DOHH2 (cell line): ENCODE measurements at regions not wholly inside any gene's neighbourhood (a gene's known extent, or its start where the extent isn't known, plus 50 kb on each side); places are given as distances from the start of the nearest gene placed in this dataset.

Experiments used
- H3F3A ChIP-seq: fragments of 200-600 bp; sonication (generic), shearing (Covaris generic); 2 replicates; pipeline ENCODE4 v1.6.0; 2016; ENCODE audit warnings: antibody characterized with exemption, mild to moderate bottlenecking; ENCODE audit not compliant: control insufficient read depth, insufficient read depth
- H3K27ac ChIP-seq: fragments of 200-600 bp; sonication (generic); 2 replicates; pipeline ENCODE4 v1.5.1; 2014; ENCODE audit warnings: low read depth, mild to moderate bottlenecking, low read length, moderate library complexity
- H3K27me3 ChIP-seq: fragments of 200-600 bp; sonication (generic); 2 replicates; pipeline ENCODE4 v1.6.1; 2014; ENCODE audit warnings: mild to moderate bottlenecking, low read length, mixed read lengths; ENCODE audit not compliant: control insufficient read depth
- H3K36me3 ChIP-seq: fragments of 200-600 bp; sonication (generic); 2 replicates; pipeline ENCODE4 v1.6.1; 2014; ENCODE audit warnings: mild to moderate bottlenecking, low read length, moderate library complexity, mixed read lengths; ENCODE audit not compliant: control insufficient read depth
- H3K4me1 ChIP-seq: fragments of 200-600 bp; sonication (generic); 2 replicates; pipeline ENCODE4 v1.6.1; 2014; ENCODE audit warnings: mild to moderate bottlenecking, low read length, mixed read lengths; ENCODE audit not compliant: control insufficient read depth
- H3K4me2 ChIP-seq: fragments of 200-600 bp; sonication (generic); 2 replicates; pipeline ENCODE4 v1.6.0; 2014; ENCODE audit warnings: mild to moderate bottlenecking, low read length, moderate library complexity
- H3K4me3 ChIP-seq: fragments of 200-600 bp; sonication (generic); 2 replicates; pipeline ENCODE4 v1.5.1; 2014; ENCODE audit warnings: mild to moderate bottlenecking, low read length, mixed read lengths
- H3K79me2 ChIP-seq: fragments of 200-600 bp; sonication (generic); 2 replicates; pipeline ENCODE4 v1.6.1; 2014; ENCODE audit warnings: mild to moderate bottlenecking, low read length, mixed read lengths; ENCODE audit not compliant: control insufficient read depth
- H3K9me2 ChIP-seq: fragments of 200-600 bp; sonication (generic); replicated peaks from 2 replicates; pipeline ENCODE4 v1.6.1; 2014; ENCODE audit warnings: mild to moderate bottlenecking, low read length, mixed read lengths; ENCODE audit not compliant: control insufficient read depth
- H3K9me3 ChIP-seq: fragments of 200-600 bp; sonication (generic); 2 replicates; pipeline ENCODE4 v1.6.1; 2014; ENCODE audit warnings: antibody characterized with exemption, low read length, mixed read lengths; ENCODE audit not compliant: control insufficient read depth, insufficient read depth
- H4K20me1 ChIP-seq: fragments of 200-600 bp; sonication (generic); 2 replicates; pipeline ENCODE4 v1.6.0; 2014; ENCODE audit warnings: low read depth, mild to moderate bottlenecking, antibody characterized with exemption, low read length, moderate library complexity; ENCODE audit not compliant: control insufficient read depth, insufficient read depth
- CTCF ChIP-seq: fragments of 200-600 bp; sonication (generic); IDR thresholded peaks from one replicate; pipeline ENCODE4 v1.5.1; 2014; ENCODE audit warnings: antibody characterized with exemption, mild to moderate bottlenecking, low read depth, low read length; ENCODE audit not compliant: poor library complexity, severe bottlenecking
- EZH2phosphoT487 ChIP-seq: fragments of 200-600 bp; sonication (generic); IDR thresholded peaks from 2 replicates; pipeline ENCODE4 v1.6.1; 2017; ENCODE audit warnings: borderline replicate concordance, mild to moderate bottlenecking, antibody characterized with exemption, low read length, moderate library complexity, mixed read lengths

- Histone ChIP-seq H3F3A (no peaks in the 10 kb centered on the region; the same call in 1 of the 2 replicates), H3K4me3 (no peak overlapping the region), H3K27ac (no peak overlapping the region), H3K79me2 (no peaks in the 10 kb centered on the region), H3K9me2 (no peaks in the 10 kb centered on the region), H3K9me3 (no peaks in the 10 kb centered on the region), H4K20me1 (no peaks in the 10 kb centered on the region), H3K27me3 (no peaks in the 10 kb centered on the region), H3K4me1 (peaks cover 34% of the 10 kb centered on the region), H3K4me2 (no peak overlapping the region), H3K36me3 (no peaks in the 10 kb centered on the region)
- TF ChIP-seq CTCF, result no peak
Observed at GRCh38 chr3:88444251-88444650, 294.5 kb downstream of the C3orf38 start.

- Histone ChIP-seq H3K27ac (no peak overlapping the region), H3K9me2 (no peaks in the 10 kb centered on the region), H3K4me1 (no peaks in the 10 kb centered on the region), H3K4me3 (no peak overlapping the region), H4K20me1 (no peaks in the 10 kb centered on the region), H3K79me2 (no peaks in the 10 kb centered on the region), H3F3A (no peaks in the 10 kb centered on the region), H3K4me2 (no peak overlapping the region), H3K9me3 (peaks cover 3% of the 10 kb centered on the region; the same call in 1 of the 2 replicates), H3K36me3 (no peaks in the 10 kb centered on the region), H3K27me3 (no peaks in the 10 kb centered on the region)
- TF ChIP-seq EZH2phosphoT487 (no peak), CTCF (no peak)
Observed at GRCh38 chr3:88452228-88452627, 302.5 kb downstream of the C3orf38 start.

- H3K36me3 ChIP-seq, result no peaks in the 10 kb centered on the region
- no peaks in the 10 kb centered on the region for H3F3A ChIP-seq
- H3K4me1 ChIP-seq, result no peaks in the 10 kb centered on the region
- H3K9me3 ChIP-seq, result peaks cover 3% of the 10 kb centered on the region; the same call in 1 of the 2 replicates
- H3K9me2 ChIP-seq, result no peaks in the 10 kb centered on the region
- H3K27ac ChIP-seq, result no peak overlapping the region
- H4K20me1 ChIP-seq, result no peaks in the 10 kb centered on the region
- H3K4me2 ChIP-seq, result no peak overlapping the region
- no peaks in the 10 kb centered on the region for H3K27me3 ChIP-seq
- TF ChIP-seq CTCF (no peak), EZH2phosphoT487 (no peak)
- no peaks in the 10 kb centered on the region for H3K79me2 ChIP-seq
- no peak overlapping the region for H3K4me3 ChIP-seq
Observed at GRCh38 chr3:88460369-88460768, 310.6 kb downstream of the C3orf38 start.

- no peaks in the 10 kb centered on the region for H3F3A ChIP-seq
- no peak for TF ChIP-seq CTCF
- TF ChIP-seq EZH2phosphoT487, result no peak
Observed at GRCh38 chr3:88462230-88462629, 312.5 kb downstream of the C3orf38 start.

More at GRCh38 chr3:88462230-88462629, 312.5 kb downstream of the C3orf38 start:
- Histone ChIP-seq H3K36me3 (no peaks in the 10 kb centered on the region), H3K9me3 (no peaks in the 10 kb centered on the region), H3K27me3 (no peaks in the 10 kb centered on the region), H3K4me2 (no peak overlapping the region), H4K20me1 (no peaks in the 10 kb centered on the region), H3K9me2 (no peaks in the 10 kb centered on the region), H3K79me2 (no peaks in the 10 kb centered on the region), H3K27ac (no peak overlapping the region), H3K4me1 (no peaks in the 10 kb centered on the region), H3K4me3 (no peak overlapping the region)
